ENCODE measurements at regions not wholly inside any gene's neighbourhood (a gene's known extent, or its start where the extent isn't known, plus 50 kb on each side); places are given as distances from the start of the nearest gene placed in this dataset.

GRCh38 chr4:18670034-18670433, 648.5 kb upstream of the LCORL start:
- ChIA-PET POLR2A (no interaction called here), CTCF (no interaction called here)
- Histone ChIP-seq H3K4me3 (ENCODE audit: low read length) (no peak overlapping the region), H3K27ac (ENCODE audit: low read depth, low read length) (no peak overlapping the region), H3K9me3 (ENCODE audit: control insufficient read depth in 2 of 3, low read length in 3 of 3) (no peaks in the 10 kb centered on the region), H3K36me3 (ENCODE audit: control insufficient read depth in 2 of 3, insufficient read depth in 3 of 3, low read length in 3 of 3) (no peaks in the 10 kb centered on the region), H3K4me1 (ENCODE audit: control insufficient read depth in 2 of 2, insufficient read depth in 2 of 2, low read length in 2 of 2) (no peaks in the 10 kb centered on the region), H3K27me3 (ENCODE audit: control insufficient read depth in 2 of 2, insufficient read depth in 2 of 2, low read length in 2 of 2) (no peaks in the 10 kb centered on the region)
- Mint-ChIP-seq H3K9me3 (peaks cover 0 to 5% (median 0%) of the 10 kb centered on the region in 11 donors), H3K27me3 (no peaks in the 10 kb centered on the region), H3K4me3 (no peak overlapping the region), H3K36me3 (no peaks in the 10 kb centered on the region), H3K4me1 (no peaks in the 10 kb centered on the region), H3K27ac (no peak overlapping the region)
- intact Hi-C loops (cut with micrococcal nuclease) = no loop called here
- DNase-seq (no peak), ATAC-seq (no peak)

- DNase-seq (no peak), ATAC-seq (no peak)
- no peak overlapping the region for H3K27ac Mint-ChIP-seq
- no peak overlapping the region for H3K4me3 ChIP-seq (ENCODE audit: low read length)
- peaks cover 0 to 5% (median 0%) of the 10 kb centered on the region in 11 donors for H3K9me3 Mint-ChIP-seq
- H3K4me1 Mint-ChIP-seq = no peaks in the 10 kb centered on the region
- H3K36me3 Mint-ChIP-seq = no peaks in the 10 kb centered on the region
- intact Hi-C loops (cut with micrococcal nuclease) = no loop called here
- no peak overlapping the region for H3K27ac ChIP-seq (ENCODE audit: low read depth, low read length)
- ChIA-PET CTCF (no interaction called here), POLR2A (no interaction called here)
- H3K36me3 ChIP-seq (ENCODE audit: control insufficient read depth in 2 of 3, insufficient read depth in 3 of 3, low read length in 3 of 3) = no peaks in the 10 kb centered on the region
- H3K9me3 ChIP-seq (ENCODE audit: control insufficient read depth in 2 of 3, low read length in 3 of 3) = no peaks in the 10 kb centered on the region
- no peak overlapping the region for H3K4me3 Mint-ChIP-seq
- H3K4me1 ChIP-seq (ENCODE audit: control insufficient read depth in 2 of 2, insufficient read depth in 2 of 2, low read length in 2 of 2) = no peaks in the 10 kb centered on the region
- H3K27me3 Mint-ChIP-seq = no peaks in the 10 kb centered on the region
- no peaks in the 10 kb centered on the region for H3K27me3 ChIP-seq (ENCODE audit: control insufficient read depth in 2 of 2, insufficient read depth in 2 of 2, low read length in 2 of 2)
Observed at GRCh38 chr4:18669390-18669789, 647.8 kb upstream of the LCORL start.

GRCh38 chr4:18666322-18666721, 644.8 kb upstream of the LCORL start:
- POLR2A ChIA-PET = no interaction called here
- DNase-seq = no peak
- CTCF ChIA-PET = no interaction called here

GRCh38 chr4:18664171-18664570, 642.6 kb upstream of the LCORL start:
- peaks cover 0 to 12% (median 1%) of the 10 kb centered on the region in 11 donors for H3K9me3 Mint-ChIP-seq
- Histone ChIP-seq H3K4me1 (ENCODE audit: control insufficient read depth in 2 of 2, insufficient read depth in 2 of 2, low read length in 2 of 2) (no peaks in the 10 kb centered on the region), H3K27ac (ENCODE audit: low read depth, low read length) (no peak overlapping the region), H3K27me3 (ENCODE audit: control insufficient read depth in 2 of 2, insufficient read depth in 2 of 2, low read length in 2 of 2) (no peaks in the 10 kb centered on the region), H3K36me3 (ENCODE audit: control insufficient read depth in 2 of 3, insufficient read depth in 3 of 3, low read length in 3 of 3) (no peaks in the 10 kb centered on the region), H3K9me3 (ENCODE audit: control insufficient read depth in 2 of 3, low read length in 3 of 3) (no peaks in the 10 kb centered on the region), H3K4me3 (ENCODE audit: low read length) (no peak overlapping the region)
- ChIA-PET CTCF (no interaction called here), POLR2A (interaction anchor here (0.6 kb wide), 1 partner anchor 25 kb away, joined by 3 read pairs; no protein-coding TSS in a partner anchor)
- DNase-seq = no peak
- no peaks in the 10 kb centered on the region for H3K36me3 Mint-ChIP-seq
- H3K27me3 Mint-ChIP-seq = peaks cover 0 to 9% (median 0%) of the 10 kb centered on the region in 5 donors
- no peak overlapping the region for H3K27ac Mint-ChIP-seq
- intact Hi-C loops (cut with micrococcal nuclease) = no loop called here
- H3K4me1 Mint-ChIP-seq = no peaks in the 10 kb centered on the region
- no peak for ATAC-seq
- H3K4me3 Mint-ChIP-seq = no peak overlapping the region

More at GRCh38 chr4:18666322-18666721, 644.8 kb upstream of the LCORL start:
- Mint-ChIP-seq H3K36me3 (no peaks in the 10 kb centered on the region), H3K4me3 (no peak overlapping the region), H3K4me1 (no peaks in the 10 kb centered on the region), H3K27me3 (peaks cover 0 to 9% (median 0%) of the 10 kb centered on the region in 5 donors), H3K27ac (no peak overlapping the region), H3K9me3 (peaks cover 0 to 12% (median 1%) of the 10 kb centered on the region in 11 donors)
- H3K36me3 ChIP-seq (ENCODE audit: control insufficient read depth in 2 of 3, insufficient read depth in 3 of 3, low read length in 3 of 3) = no peaks in the 10 kb centered on the region
- H3K9me3 ChIP-seq (ENCODE audit: control insufficient read depth in 2 of 3, low read length in 3 of 3) = no peaks in the 10 kb centered on the region
- ATAC-seq = no peak
- H3K4me1 ChIP-seq (ENCODE audit: control insufficient read depth in 2 of 2, insufficient read depth in 2 of 2, low read length in 2 of 2) = no peaks in the 10 kb centered on the region
- H3K4me3 ChIP-seq (ENCODE audit: low read length) = no peak overlapping the region
- intact Hi-C loops (cut with micrococcal nuclease) = no loop called here
- H3K27ac ChIP-seq (ENCODE audit: low read depth, low read length) = no peak overlapping the region
- no peaks in the 10 kb centered on the region for H3K27me3 ChIP-seq (ENCODE audit: control insufficient read depth in 2 of 2, insufficient read depth in 2 of 2, low read length in 2 of 2)

- Mint-ChIP-seq H3K27me3 (peaks cover 0 to 4% (median 0%) of the 10 kb centered on the region in 5 donors), H3K9me3 (peaks cover 0 to 22% (median 13%) of the 10 kb centered on the region in 11 donors), H3K27ac (no peak overlapping the region), H3K36me3 (no peaks in the 10 kb centered on the region), H3K4me1 (no peaks in the 10 kb centered on the region), H3K4me3 (no peak overlapping the region)
- DNase-seq (no peak), ATAC-seq (no peak)
- Histone ChIP-seq H3K4me1 (ENCODE audit: control insufficient read depth in 2 of 2, insufficient read depth in 2 of 2, low read length in 2 of 2) (no peaks in the 10 kb centered on the region), H3K27me3 (ENCODE audit: control insufficient read depth in 2 of 2, insufficient read depth in 2 of 2, low read length in 2 of 2) (no peaks in the 10 kb centered on the region), H3K4me3 (ENCODE audit: low read length) (no peak overlapping the region), H3K36me3 (ENCODE audit: control insufficient read depth in 2 of 3, insufficient read depth in 3 of 3, low read length in 3 of 3) (no peaks in the 10 kb centered on the region), H3K9me3 (ENCODE audit: control insufficient read depth in 2 of 3, low read length in 3 of 3) (no peaks in the 10 kb centered on the region), H3K27ac (ENCODE audit: low read depth, low read length) (no peak overlapping the region)
- intact Hi-C loops (cut with micrococcal nuclease) = no loop called here
- ChIA-PET CTCF (no interaction called here), POLR2A (no interaction called here)
Observed at GRCh38 chr4:18645351-18645750, 623.8 kb upstream of the LCORL start.

GRCh38 chr4:18641334-18641733, 619.8 kb upstream of the LCORL start:
- POLR2A ChIA-PET = no interaction called here

GRCh38 chr4:18638031-18638430, 616.5 kb upstream of the LCORL start:
- CTCF ChIA-PET = no interaction called here
- Histone ChIP-seq H3K27me3 (ENCODE audit: control insufficient read depth in 2 of 2, insufficient read depth in 2 of 2, low read length in 2 of 2) (no peaks in the 10 kb centered on the region), H3K27ac (ENCODE audit: low read depth, low read length) (no peak overlapping the region), H3K4me1 (ENCODE audit: control insufficient read depth in 2 of 2, insufficient read depth in 2 of 2, low read length in 2 of 2) (no peaks in the 10 kb centered on the region), H3K36me3 (ENCODE audit: control insufficient read depth in 2 of 3, insufficient read depth in 3 of 3, low read length in 3 of 3) (no peaks in the 10 kb centered on the region), H3K9me3 (ENCODE audit: control insufficient read depth in 2 of 3, low read length in 3 of 3) (no peaks in the 10 kb centered on the region), H3K4me3 (ENCODE audit: low read length) (no peak overlapping the region)
- POLR2A ChIA-PET = no interaction called here
- no peaks in the 10 kb centered on the region for H3K36me3 Mint-ChIP-seq
- intact Hi-C loops (cut with micrococcal nuclease) = no loop called here
- H3K4me3 Mint-ChIP-seq = no peak overlapping the region
- H3K27me3 Mint-ChIP-seq = peaks cover 0 to 14% (median 4%) of the 10 kb centered on the region in 5 donors
- H3K9me3 Mint-ChIP-seq = peaks cover 0 to 10% (median 0%) of the 10 kb centered on the region in 11 donors
- H3K4me1 Mint-ChIP-seq = no peaks in the 10 kb centered on the region
- no peak overlapping the region for H3K27ac Mint-ChIP-seq
- DNase-seq = no peak
- ATAC-seq = no peak

More at GRCh38 chr4:18641334-18641733, 619.8 kb upstream of the LCORL start:
- no peak overlapping the region for H3K27ac Mint-ChIP-seq
- peaks cover 0 to 4% (median 1%) of the 10 kb centered on the region in 11 donors for H3K9me3 Mint-ChIP-seq
- no peak for ATAC-seq
- Histone ChIP-seq H3K9me3 (ENCODE audit: control insufficient read depth in 2 of 3, low read length in 3 of 3) (no peaks in the 10 kb centered on the region), H3K27me3 (ENCODE audit: control insufficient read depth in 2 of 2, insufficient read depth in 2 of 2, low read length in 2 of 2) (no peaks in the 10 kb centered on the region), H3K4me1 (ENCODE audit: control insufficient read depth in 2 of 2, insufficient read depth in 2 of 2, low read length in 2 of 2) (no peaks in the 10 kb centered on the region), H3K36me3 (ENCODE audit: control insufficient read depth in 2 of 3, insufficient read depth in 3 of 3, low read length in 3 of 3) (no peaks in the 10 kb centered on the region), H3K4me3 (ENCODE audit: low read length) (no peak overlapping the region), H3K27ac (ENCODE audit: low read depth, low read length) (no peak overlapping the region)
- CTCF ChIA-PET = no interaction called here
- H3K36me3 Mint-ChIP-seq = no peaks in the 10 kb centered on the region
- peaks cover 0 to 7% (median 4%) of the 10 kb centered on the region in 5 donors for H3K27me3 Mint-ChIP-seq
- no peaks in the 10 kb centered on the region for H3K4me1 Mint-ChIP-seq
- no peak for DNase-seq
- intact Hi-C loops (cut with micrococcal nuclease) = no loop called here
- no peak overlapping the region for H3K4me3 Mint-ChIP-seq
